K562 (cell line): ENCODE measurements at regions not wholly inside any gene's neighbourhood (a gene's known extent, or its start where the extent isn't known, plus 50 kb on each side); places are given as distances from the start of the nearest gene placed in this dataset.

Source experiments
- POLR2A ChIP-seq: fragments of 450-650 bp; conservative IDR thresholded peaks from 2 replicates; pipeline ENCODE4 v1.6.1; 2016
- RAD21 ChIP-seq, 2 experiments: fragments of 250-450 bp in 1 of 2; fragments of 450-650 bp in 1 of 2; sonication (Bioruptor Pico) in 1 of 2; formaldehyde crosslinking in 1 of 2; IDR thresholded peaks in 1 of 2; conservative IDR thresholded peaks in 1 of 2; 2 replicates each; pipeline versions ENCODE4 v1.4.0 to v1.8.0; 2020 to 2022; ENCODE audit warnings: mild to moderate bottlenecking in 2 of 2, moderate library complexity in 1 of 2
- RFX5 ChIP-seq: IDR thresholded peaks from 2 replicates; pipeline ENCODE4 v1.6.1; 2011; ENCODE audit warnings: low read depth, mild to moderate bottlenecking, improper control_type of control experiment, low read length
- SIX5 ChIP-seq, 2 experiments: IDR thresholded peaks; 2 replicates each; pipeline ENCODE4 v1.6.1; 2011; ENCODE audit warnings: low read length in 2 of 2, borderline replicate concordance in 1 of 2, low read depth in 1 of 2, mild to moderate bottlenecking in 1 of 2, moderate library complexity in 1 of 2; ENCODE audit not compliant: insufficient read depth in 1 of 2
- STAT5B ChIP-seq: fragments of 250-450 bp; sonication (Bioruptor Pico); IDR thresholded peaks from 2 replicates; pipeline ENCODE4 v1.8.0; 2021; ENCODE audit warnings: mild to moderate bottlenecking, inconsistent platforms
- ZNF232 ChIP-seq: sonication (generic); formaldehyde crosslinking; IDR thresholded peaks from 2 replicates; pipeline ENCODE4 v1.8.0; 2022; ENCODE audit warnings: mild to moderate bottlenecking, missing genetic modification reagents
- ZNF384 ChIP-seq: IDR thresholded peaks from 2 replicates; pipeline ENCODE4 v1.6.1; 2012; ENCODE audit warnings: low read depth, low read length, improper control_type of control experiment
- ZNF766 ChIP-seq: fragments of 200-800 bp; sonication (Bioruptor generic); conservative IDR thresholded peaks from 2 replicates; pipeline ENCODE4 v1.6.1; 2016; ENCODE audit warnings: missing genetic modification characterization, missing compliant biosample characterization
- TF ChIP-seq, protein P1 (sequence below): fragments of 450-650 bp; IDR thresholded peaks from 2 replicates; pipeline ENCODE4 v1.6.1; 2018; ENCODE audit not compliant: partially characterized antibody
- TF ChIP-seq, protein P2 (sequence below), 3 experiments: IDR thresholded peaks in 2 of 3; conservative IDR thresholded peaks in 1 of 3; 2 replicates each; pipeline ENCODE4 v1.5.1; 2011 to 2012; ENCODE audit warnings: low read length in 3 of 3, mild to moderate bottlenecking in 3 of 3, control low read depth in 2 of 3, improper control_type of control experiment in 1 of 3, inconsistent platforms in 1 of 3, low read depth in 1 of 3, mixed read lengths in 1 of 3, moderate library complexity in 1 of 3; ENCODE audit not compliant: insufficient read depth in 2 of 3

DNA sequence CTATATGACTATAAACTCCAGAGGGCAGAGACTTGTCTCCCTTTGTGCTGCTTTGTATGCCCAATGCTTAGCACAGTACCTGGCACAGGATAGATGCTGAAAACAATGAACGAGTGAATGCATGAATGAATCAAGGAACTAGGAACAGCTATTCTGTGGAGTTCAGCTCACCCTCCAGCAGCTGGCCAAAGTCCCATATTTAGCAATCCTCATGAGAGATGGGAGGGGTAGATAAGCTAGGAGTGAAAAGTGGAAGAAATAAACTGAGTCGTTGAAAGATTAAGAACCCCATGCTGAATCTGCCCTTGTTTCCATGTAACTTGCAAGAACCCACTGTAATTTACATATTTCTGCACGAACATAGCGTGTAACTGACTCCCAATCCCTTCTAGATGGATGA, 106.5 kb downstream of the MAFB start:
- TF ChIP-seq RAD21 (CRISPR knock-in tag; conservative IDR thresholded peaks at IDR 0.05 in 1 of 2, IDR thresholded peaks at IDR 0.05 in 1 of 2) (no peak), ZNF232 (CRISPR knock-in tag) (no peak), STAT5B (no peak), ZNF384 (no peak), RFX5 (no peak), SIX5 (IDR thresholded peaks at IDR 0.05; ENCODE audit: borderline replicate concordance in 1 of 2, insufficient read depth in 1 of 2, low read depth in 1 of 2, low read length in 2 of 2) (no peak), POLR2A (no peak), ZNF766 (CRISPR knock-in tag) (no peak)
- TF ChIP-seq, protein P1, sequence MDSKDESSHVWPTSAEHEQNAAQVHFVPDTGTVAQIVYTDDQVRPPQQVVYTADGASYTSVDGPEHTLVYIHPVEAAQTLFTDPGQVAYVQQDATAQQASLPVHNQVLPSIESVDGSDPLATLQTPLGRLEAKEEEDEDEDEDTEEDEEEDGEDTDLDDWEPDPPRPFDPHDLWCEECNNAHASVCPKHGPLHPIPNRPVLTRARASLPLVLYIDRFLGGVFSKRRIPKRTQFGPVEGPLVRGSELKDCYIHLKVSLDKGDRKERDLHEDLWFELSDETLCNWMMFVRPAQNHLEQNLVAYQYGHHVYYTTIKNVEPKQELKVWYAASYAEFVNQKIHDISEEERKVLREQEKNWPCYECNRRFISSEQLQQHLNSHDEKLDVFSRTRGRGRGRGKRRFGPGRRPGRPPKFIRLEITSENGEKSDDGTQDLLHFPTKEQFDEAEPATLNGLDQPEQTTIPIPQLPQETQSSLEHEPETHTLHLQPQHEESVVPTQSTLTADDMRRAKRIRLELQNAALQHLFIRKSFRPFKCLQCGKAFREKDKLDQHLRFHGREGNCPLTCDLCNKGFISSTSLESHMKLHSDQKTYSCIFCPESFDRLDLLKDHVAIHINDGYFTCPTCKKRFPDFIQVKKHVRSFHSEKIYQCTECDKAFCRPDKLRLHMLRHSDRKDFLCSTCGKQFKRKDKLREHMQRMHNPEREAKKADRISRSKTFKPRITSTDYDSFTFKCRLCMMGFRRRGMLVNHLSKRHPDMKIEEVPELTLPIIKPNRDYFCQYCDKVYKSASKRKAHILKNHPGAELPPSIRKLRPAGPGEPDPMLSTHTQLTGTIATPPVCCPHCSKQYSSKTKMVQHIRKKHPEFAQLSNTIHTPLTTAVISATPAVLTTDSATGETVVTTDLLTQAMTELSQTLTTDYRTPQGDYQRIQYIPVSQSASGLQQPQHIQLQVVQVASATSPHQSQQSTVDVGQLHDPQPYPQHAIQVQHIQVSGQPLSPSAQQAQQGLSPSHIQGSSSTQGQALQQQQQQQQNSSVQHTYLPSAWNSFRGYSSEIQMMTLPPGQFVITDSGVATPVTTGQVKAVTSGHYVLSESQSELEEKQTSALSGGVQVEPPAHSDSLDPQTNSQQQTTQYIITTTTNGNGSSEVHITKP, result no peak
- TF ChIP-seq, protein P2, sequence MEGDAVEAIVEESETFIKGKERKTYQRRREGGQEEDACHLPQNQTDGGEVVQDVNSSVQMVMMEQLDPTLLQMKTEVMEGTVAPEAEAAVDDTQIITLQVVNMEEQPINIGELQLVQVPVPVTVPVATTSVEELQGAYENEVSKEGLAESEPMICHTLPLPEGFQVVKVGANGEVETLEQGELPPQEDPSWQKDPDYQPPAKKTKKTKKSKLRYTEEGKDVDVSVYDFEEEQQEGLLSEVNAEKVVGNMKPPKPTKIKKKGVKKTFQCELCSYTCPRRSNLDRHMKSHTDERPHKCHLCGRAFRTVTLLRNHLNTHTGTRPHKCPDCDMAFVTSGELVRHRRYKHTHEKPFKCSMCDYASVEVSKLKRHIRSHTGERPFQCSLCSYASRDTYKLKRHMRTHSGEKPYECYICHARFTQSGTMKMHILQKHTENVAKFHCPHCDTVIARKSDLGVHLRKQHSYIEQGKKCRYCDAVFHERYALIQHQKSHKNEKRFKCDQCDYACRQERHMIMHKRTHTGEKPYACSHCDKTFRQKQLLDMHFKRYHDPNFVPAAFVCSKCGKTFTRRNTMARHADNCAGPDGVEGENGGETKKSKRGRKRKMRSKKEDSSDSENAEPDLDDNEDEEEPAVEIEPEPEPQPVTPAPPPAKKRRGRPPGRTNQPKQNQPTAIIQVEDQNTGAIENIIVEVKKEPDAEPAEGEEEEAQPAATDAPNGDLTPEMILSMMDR (IDR thresholded peaks at IDR 0.05 in 2 of 3, conservative IDR thresholded peaks at IDR 0.05 in 1 of 3; ENCODE audit: insufficient read depth in 2 of 3, low read depth in 1 of 3, low read length in 3 of 3), result no peak
